OCI-LY1 (cell line): ENCODE measurements at regions not wholly inside any gene's neighbourhood (a gene's known extent, or its start where the extent isn't known, plus 50 kb on each side); places are given as distances from the start of the nearest gene placed in this dataset.

Experiments used
- H2AFZ ChIP-seq: fragments of 200-600 bp; sonication (generic), shearing (Covaris generic); 2 replicates; pipeline ENCODE4 v1.6.0; 2014; ENCODE audit warnings: antibody characterized with exemption, mild to moderate bottlenecking, low read length
- H3F3A ChIP-seq: fragments of 200-600 bp; sonication (generic), shearing (Covaris generic); 2 replicates; pipeline ENCODE4 v1.6.0; 2014; ENCODE audit warnings: mild to moderate bottlenecking, antibody characterized with exemption, low read length, moderate library complexity; ENCODE audit not compliant: insufficient read depth
- H3K27ac ChIP-seq: fragments of 200-600 bp; sonication (generic); 2 replicates; pipeline ENCODE4 v1.5.1; 2014; ENCODE audit warnings: low read length, mixed run types, mild to moderate bottlenecking, low read depth; ENCODE audit not compliant: poor library complexity, severe bottlenecking
- H3K27me3 ChIP-seq: fragments of 200-600 bp; sonication (generic); 2 replicates; pipeline ENCODE4 v1.6.0; 2014; ENCODE audit warnings: antibody characterized with exemption, mild to moderate bottlenecking, low read length, moderate library complexity; ENCODE audit not compliant: insufficient read depth
- H3K36me3 ChIP-seq: fragments of 200-600 bp; sonication (generic); 2 replicates; pipeline ENCODE4 v1.6.1; 2014; ENCODE audit warnings: mild to moderate bottlenecking, antibody characterized with exemption, low read length, moderate library complexity, mixed read lengths; ENCODE audit not compliant: insufficient read depth
- H3K4me1 ChIP-seq: fragments of 200-600 bp; sonication (generic); 2 replicates; pipeline ENCODE4 v1.5.1; 2014; ENCODE audit warnings: mild to moderate bottlenecking, low read length, moderate library complexity; ENCODE audit not compliant: insufficient read depth, severe bottlenecking
- H3K4me2 ChIP-seq: fragments of 200-600 bp; sonication (generic), shearing (Covaris generic); 2 replicates; pipeline ENCODE4 v1.6.1; 2014; ENCODE audit warnings: low read length
- H3K4me3 ChIP-seq: fragments of 200-600 bp; sonication (generic); 2 replicates; pipeline ENCODE4 v1.5.1; 2014; ENCODE audit warnings: low read length, low read depth, mild to moderate bottlenecking, mixed read lengths; ENCODE audit not compliant: poor library complexity, severe bottlenecking
- H3K79me2 ChIP-seq: fragments of 200-600 bp; shearing (Covaris generic); 2 replicates; pipeline ENCODE4 v1.6.1; 2016; ENCODE audit warnings: mixed run types, low read length, mixed read lengths; ENCODE audit not compliant: insufficient read depth
- H3K9ac ChIP-seq: fragments of 200-600 bp; sonication (generic), shearing (Covaris generic); 2 replicates; pipeline ENCODE4 v1.6.1; 2014; ENCODE audit warnings: mild to moderate bottlenecking, low read length, mixed read lengths
- H3K9me2 ChIP-seq: fragments of 200-600 bp; sonication (generic), shearing (Covaris generic); 2 replicates; pipeline ENCODE4 v1.6.1; 2014; ENCODE audit warnings: low read depth, mild to moderate bottlenecking, low read length, mixed read lengths
- H3K9me3 ChIP-seq: fragments of 200-600 bp; shearing (Covaris generic); 2 replicates; pipeline ENCODE4 v1.6.1; 2014; ENCODE audit warnings: low read length, mixed read lengths
- H4K20me1 ChIP-seq: fragments of 200-600 bp; sonication (generic), shearing (Covaris generic); 2 replicates; pipeline ENCODE4 v1.6.0; 2016; ENCODE audit warnings: mild to moderate bottlenecking, low read length; ENCODE audit not compliant: insufficient read depth
- EZH2 ChIP-seq: fragments of 200-600 bp; sonication (generic), shearing (Covaris generic); IDR thresholded peaks from 2 replicates; pipeline ENCODE4 v1.8.0; 2017; ENCODE audit warnings: borderline replicate concordance, mixed run types, mild to moderate bottlenecking, antibody characterized with exemption, low read length, moderate library complexity, mixed read lengths
- TF ChIP-seq, protein P1 (sequence below): fragments of 200-600 bp; sonication (generic), shearing (Covaris generic); IDR thresholded peaks from 2 replicates; pipeline ENCODE4 v1.5.1; 2017; ENCODE audit warnings: mild to moderate bottlenecking, antibody characterized with exemption, low read length, moderate library complexity, mixed read lengths

DNA sequence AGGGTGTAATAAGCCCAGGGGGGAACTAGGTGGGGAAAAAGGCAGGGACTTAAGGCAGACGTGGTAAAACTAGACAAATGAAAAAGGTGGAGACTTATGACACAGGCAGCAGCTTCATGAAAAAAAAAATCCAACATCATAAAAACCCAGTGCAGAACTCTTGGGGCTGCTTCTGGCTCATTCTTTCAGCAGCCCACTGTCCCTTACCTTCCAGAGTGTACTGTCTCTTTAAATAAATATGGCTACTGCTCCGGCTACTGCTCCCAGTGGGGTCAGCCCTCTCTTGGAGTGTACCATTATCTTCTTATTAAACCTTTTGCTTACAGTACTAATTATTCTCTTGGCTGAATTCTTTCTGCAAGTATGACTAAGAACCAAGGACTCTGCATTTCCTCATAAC is 699.5 kb downstream of the DSC3 start:
- H4K20me1 ChIP-seq, result no peaks in the 10 kb centered on the region
- no peaks in the 10 kb centered on the region for H3K27me3 ChIP-seq
- H3K36me3 ChIP-seq, result no peaks in the 10 kb centered on the region
- no peaks in the 10 kb centered on the region for H3F3A ChIP-seq
- H3K9me3 ChIP-seq, result no peaks in the 10 kb centered on the region
- TF ChIP-seq, protein P1, sequence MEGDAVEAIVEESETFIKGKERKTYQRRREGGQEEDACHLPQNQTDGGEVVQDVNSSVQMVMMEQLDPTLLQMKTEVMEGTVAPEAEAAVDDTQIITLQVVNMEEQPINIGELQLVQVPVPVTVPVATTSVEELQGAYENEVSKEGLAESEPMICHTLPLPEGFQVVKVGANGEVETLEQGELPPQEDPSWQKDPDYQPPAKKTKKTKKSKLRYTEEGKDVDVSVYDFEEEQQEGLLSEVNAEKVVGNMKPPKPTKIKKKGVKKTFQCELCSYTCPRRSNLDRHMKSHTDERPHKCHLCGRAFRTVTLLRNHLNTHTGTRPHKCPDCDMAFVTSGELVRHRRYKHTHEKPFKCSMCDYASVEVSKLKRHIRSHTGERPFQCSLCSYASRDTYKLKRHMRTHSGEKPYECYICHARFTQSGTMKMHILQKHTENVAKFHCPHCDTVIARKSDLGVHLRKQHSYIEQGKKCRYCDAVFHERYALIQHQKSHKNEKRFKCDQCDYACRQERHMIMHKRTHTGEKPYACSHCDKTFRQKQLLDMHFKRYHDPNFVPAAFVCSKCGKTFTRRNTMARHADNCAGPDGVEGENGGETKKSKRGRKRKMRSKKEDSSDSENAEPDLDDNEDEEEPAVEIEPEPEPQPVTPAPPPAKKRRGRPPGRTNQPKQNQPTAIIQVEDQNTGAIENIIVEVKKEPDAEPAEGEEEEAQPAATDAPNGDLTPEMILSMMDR, result no peak
- no peak overlapping the region for H3K27ac ChIP-seq
- no peaks in the 10 kb centered on the region for H3K4me1 ChIP-seq
- no peak overlapping the region for H3K9ac ChIP-seq
- no peaks in the 10 kb centered on the region for H3K79me2 ChIP-seq
- H3K4me3 ChIP-seq, result no peak overlapping the region
- H3K9me2 ChIP-seq, result no peaks in the 10 kb centered on the region
- no peak overlapping the region for H2AFZ ChIP-seq
- no peak overlapping the region for H3K4me2 ChIP-seq

GRCh38 chr18:30342675-30343074 is 699.9 kb downstream of the DSC3 start:
- Histone ChIP-seq H3F3A (no peaks in the 10 kb centered on the region), H3K9me2 (no peaks in the 10 kb centered on the region), H2AFZ (no peak overlapping the region), H3K4me2 (no peak overlapping the region), H3K9me3 (no peaks in the 10 kb centered on the region), H3K9ac (no peak overlapping the region), H3K27ac (no peak overlapping the region), H3K4me1 (no peaks in the 10 kb centered on the region), H3K4me3 (no peak overlapping the region), H3K27me3 (no peaks in the 10 kb centered on the region), H3K36me3 (no peaks in the 10 kb centered on the region), H3K79me2 (no peaks in the 10 kb centered on the region), H4K20me1 (no peaks in the 10 kb centered on the region)
- TF ChIP-seq, protein P1, result no peak
- TF ChIP-seq EZH2, result no peak

DNA sequence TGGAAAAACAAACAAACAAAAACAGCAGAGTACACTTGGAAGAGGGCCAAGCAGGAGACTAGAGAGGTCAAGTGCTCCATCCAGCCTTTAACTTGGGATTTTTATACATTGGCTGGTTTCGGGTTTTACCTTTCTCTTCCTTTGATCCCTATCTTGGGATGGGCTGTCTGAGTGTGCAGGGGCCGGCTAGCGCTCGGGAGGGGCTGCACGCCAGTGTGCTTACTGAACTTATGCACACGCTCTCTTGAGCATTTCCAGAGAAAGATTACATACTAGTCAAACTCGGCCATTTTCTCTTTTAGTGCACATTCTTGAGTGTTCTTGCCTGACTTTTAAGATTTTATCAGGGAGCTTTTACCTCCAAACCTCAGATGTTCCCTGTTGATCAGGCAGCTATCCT is 707.8 kb downstream of the DSC3 start:
- H3K4me3 ChIP-seq, result no peak overlapping the region
- H3K79me2 ChIP-seq, result no peaks in the 10 kb centered on the region
- no peaks in the 10 kb centered on the region for H3K27me3 ChIP-seq
- no peaks in the 10 kb centered on the region for H3K36me3 ChIP-seq
- no peak overlapping the region for H3K27ac ChIP-seq
- H3K4me1 ChIP-seq, result no peaks in the 10 kb centered on the region
- no peaks in the 10 kb centered on the region for H3K9me3 ChIP-seq
- no peaks in the 10 kb centered on the region for H3F3A ChIP-seq
- no peaks in the 10 kb centered on the region for H4K20me1 ChIP-seq
- no peak overlapping the region for H2AFZ ChIP-seq
- H3K9ac ChIP-seq, result no peak overlapping the region
- no peaks in the 10 kb centered on the region for H3K9me2 ChIP-seq
- no peak for TF ChIP-seq EZH2
- TF ChIP-seq, protein P1, result no peak
- no peak overlapping the region for H3K4me2 ChIP-seq
